H9 (cell line): ENCODE measurements at regions not wholly inside any gene's neighbourhood (a gene's known extent, or its start where the extent isn't known, plus 50 kb on each side); places are given as distances from the start of the nearest gene placed in this dataset.

ENCODE experiments used
- DNase-seq: peaks from one replicate; pipeline ENCODE4 v3.0.0-alpha.2; 2017
- H2AFZ ChIP-seq: one replicate; pipeline ENCODE4 v1.6.1; 2013; ENCODE audit warnings: mild to moderate bottlenecking, low read length, control low read depth, moderate library complexity
- H2AK5ac ChIP-seq: 2 replicates; pipeline ENCODE4 v1.6.1; 2013; ENCODE audit warnings: low read length, control low read depth, mixed read lengths; ENCODE audit not compliant: insufficient read length
- H2BK120ac ChIP-seq: one replicate; pipeline ENCODE4 v1.6.1; 2013; ENCODE audit warnings: low read depth, mild to moderate bottlenecking, low read length, control low read depth, inconsistent platforms; ENCODE audit not compliant: poor library complexity, severe bottlenecking
- H2BK12ac ChIP-seq: 2 replicates; pipeline ENCODE4 v1.6.1; 2013; ENCODE audit warnings: low read length, control low read depth, mixed read lengths, low read depth; ENCODE audit not compliant: insufficient read length
- H2BK15ac ChIP-seq: 2 replicates; pipeline ENCODE4 v1.6.1; 2013; ENCODE audit warnings: low read depth, low read length, control low read depth
- H2BK20ac ChIP-seq: one replicate; pipeline ENCODE4 v1.6.1; 2013; ENCODE audit warnings: low read depth, mild to moderate bottlenecking, low read length, control low read depth, inconsistent platforms; ENCODE audit not compliant: poor library complexity, severe bottlenecking
- H2BK5ac ChIP-seq: 2 replicates; pipeline ENCODE4 v1.6.1; 2013; ENCODE audit warnings: low read length, control low read depth, mixed read lengths; ENCODE audit not compliant: insufficient read length
- H3K14ac ChIP-seq: 2 replicates; pipeline ENCODE4 v1.6.1; 2013; ENCODE audit warnings: low read length, control low read depth; ENCODE audit not compliant: insufficient read depth
- H3K18ac ChIP-seq: 2 replicates; pipeline ENCODE4 v1.6.1; 2013; ENCODE audit warnings: low read depth, mild to moderate bottlenecking, mixed read lengths, low read length, control low read depth; ENCODE audit not compliant: insufficient read length
- H3K23ac ChIP-seq: 2 replicates; pipeline ENCODE4 v1.6.1; 2013; ENCODE audit warnings: low read length, control low read depth, mixed read lengths, low read depth; ENCODE audit not compliant: insufficient read length
- H3K23me2 ChIP-seq: 2 replicates; pipeline ENCODE4 v1.6.1; 2013; ENCODE audit warnings: low read depth, mild to moderate bottlenecking, mixed read lengths, low read length, control low read depth; ENCODE audit not compliant: insufficient read length, poor library complexity, severe bottlenecking
- H3K27ac ChIP-seq: 2 replicates; pipeline ENCODE4 v1.5.1; 2013; ENCODE audit warnings: low read length, control low read depth, mixed read lengths, low read depth; ENCODE audit not compliant: insufficient read length
- H3K27me3 ChIP-seq: 2 replicates; pipeline ENCODE4 v1.6.1; 2013; ENCODE audit warnings: low read length, control low read depth, inconsistent platforms; ENCODE audit not compliant: insufficient read depth
- H3K4ac ChIP-seq: 2 replicates; pipeline ENCODE4 v1.6.1; 2013; ENCODE audit warnings: low read depth, mild to moderate bottlenecking, control low read depth, inconsistent platforms, low read length, moderate library complexity
- H3K4me1 ChIP-seq: 2 replicates; pipeline ENCODE4 v1.6.1; 2013; ENCODE audit warnings: low read length, control low read depth, inconsistent platforms; ENCODE audit not compliant: insufficient read depth
- H3K4me2 ChIP-seq: 2 replicates; pipeline ENCODE4 v1.6.1; 2013; ENCODE audit warnings: low read length, control low read depth, mixed read lengths; ENCODE audit not compliant: insufficient read length, insufficient read depth
- H3K56ac ChIP-seq: 2 replicates; pipeline ENCODE4 v1.6.1; 2013; ENCODE audit warnings: low read depth, mild to moderate bottlenecking, mixed read lengths, low read length, control low read depth; ENCODE audit not compliant: insufficient read length
- H3K79me1 ChIP-seq: 2 replicates; pipeline ENCODE4 v1.6.1; 2013; ENCODE audit warnings: low read depth, mild to moderate bottlenecking, moderate library complexity, low read length, control low read depth, inconsistent platforms; ENCODE audit not compliant: insufficient read depth, poor library complexity, severe bottlenecking
- H3K79me2 ChIP-seq: 2 replicates; pipeline ENCODE4 v1.6.1; 2013; ENCODE audit warnings: low read length, control low read depth, inconsistent platforms; ENCODE audit not compliant: insufficient read depth
- H3K9ac ChIP-seq: 2 replicates; pipeline ENCODE4 v1.6.1; 2013; ENCODE audit warnings: low read length, control low read depth, mixed read lengths; ENCODE audit not compliant: insufficient read length; ENCODE audit errors: extremely low read depth
- H3K9me3 ChIP-seq: one replicate; pipeline ENCODE4 v1.6.1; 2013; ENCODE audit warnings: low read depth, low read length, inconsistent platforms; ENCODE audit not compliant: control insufficient read depth
- H3T11ph ChIP-seq: one replicate; pipeline ENCODE4 v1.6.1; 2013; ENCODE audit warnings: mild to moderate bottlenecking, low read length, control low read depth, inconsistent platforms
- H4K20me1 ChIP-seq: one replicate; pipeline ENCODE4 v1.6.1; 2013; ENCODE audit not compliant: control insufficient read depth, insufficient read length, insufficient read depth
- H4K5ac ChIP-seq: 2 replicates; pipeline ENCODE4 v1.6.1; 2013; ENCODE audit warnings: low read depth, mild to moderate bottlenecking, mixed read lengths, low read length, control low read depth; ENCODE audit not compliant: insufficient read length
- H4K8ac ChIP-seq: replicated peaks from 2 replicates; pipeline ENCODE4 v1.6.1; 2013; ENCODE audit warnings: low read length, control low read depth, mixed read lengths, low read depth; ENCODE audit not compliant: insufficient read length
- H4K91ac ChIP-seq: 2 replicates; pipeline ENCODE4 v1.6.1; 2013; ENCODE audit warnings: low read depth, mild to moderate bottlenecking, moderate library complexity, mixed read lengths, low read length, control low read depth; ENCODE audit not compliant: insufficient read length
- H3K27ac Mint-ChIP-seq, 3 experiments: 2 replicates in 2 of 3; 3 replicates in 1 of 3; pipeline ENCODE4 v1.8.0; 2020 to 2021; ENCODE audit warnings: mixed read lengths in 3 of 3, mild to moderate bottlenecking in 1 of 3, moderate library complexity in 1 of 3
- H3K27me3 Mint-ChIP-seq: 2 replicates; pipeline ENCODE4 v1.8.0; 2021; ENCODE audit warnings: low read depth, mild to moderate bottlenecking, moderate library complexity, mixed read lengths
- H3K36me3 Mint-ChIP-seq, 3 experiments: 2 replicates in 2 of 3; 3 replicates in 1 of 3; pipeline ENCODE4 v1.8.0; 2020 to 2021; ENCODE audit warnings: low read depth in 3 of 3, mixed read lengths in 3 of 3; ENCODE audit not compliant: insufficient read depth in 1 of 3
- H3K4me1 Mint-ChIP-seq, 2 experiments: 2 replicates each; pipeline ENCODE4 v1.8.0; 2020; ENCODE audit warnings: mixed read lengths in 2 of 2
- H3K4me3 Mint-ChIP-seq, 2 experiments: 2 replicates in 1 of 2; 3 replicates in 1 of 2; pipeline ENCODE4 v1.8.0; 2020 to 2021; ENCODE audit warnings: mild to moderate bottlenecking in 2 of 2, mixed read lengths in 2 of 2, moderate library complexity in 1 of 2
- H3K9me3 Mint-ChIP-seq, 2 experiments: 2 replicates in 1 of 2; 3 replicates in 1 of 2; pipeline ENCODE4 v1.8.0; 2020; ENCODE audit warnings: mild to moderate bottlenecking in 2 of 2, mixed read lengths in 2 of 2, moderate library complexity in 1 of 2
- CTCF ChIP-seq: fragments of 200-600 bp; sonication (generic); conservative IDR thresholded peaks from 3 replicates; pipeline ENCODE4 v1.8.0; 2021; ENCODE audit warnings: antibody characterized with exemption, mild to moderate bottlenecking
- WGBS: extraction: QIAGEN DNeasy Blood & Tissue Kit; methylation state at CpG from one replicate; pipeline ENCODE4 v1.1.7; 2013; ENCODE audit warnings: missing lambda C conversion rate, low lambda C conversion rate, mixed read lengths; ENCODE audit not compliant: insufficient read length; ENCODE audit errors: extremely low coverage; 5-methylcytosine and 5-hydroxymethylcytosine counted together

- Histone ChIP-seq H3K18ac (no peak overlapping the region), H3K9me3 (no peaks in the 10 kb centered on the region), H3K27ac (no peak overlapping the region), H3K79me1 (no peaks in the 10 kb centered on the region), H3T11ph (no peak overlapping the region), H2BK120ac (no peak overlapping the region), H3K4ac (no peak overlapping the region), H2AFZ (no peak overlapping the region), H3K9ac (no peak overlapping the region), H4K20me1 (no peaks in the 10 kb centered on the region), H2BK5ac (no peak overlapping the region), H3K79me2 (no peaks in the 10 kb centered on the region), H2AK5ac (no peak overlapping the region), H4K8ac (no peak overlapping the region), H3K4me1 (no peaks in the 10 kb centered on the region), H4K5ac (no peak overlapping the region), H3K27me3 (no peaks in the 10 kb centered on the region), H3K4me2 (no peak overlapping the region), H3K14ac (peak overlapping the region; percentile 25; the same call in 1 of the 2 replicates), H3K23ac (no peak overlapping the region), H3K56ac (no peak overlapping the region), H3K23me2 (no peaks in the 10 kb centered on the region), H4K91ac (no peak overlapping the region), H2BK20ac (no peak overlapping the region), H2BK15ac (no peak overlapping the region), H2BK12ac (no peak overlapping the region)
- H3K4me3 Mint-ChIP-seq, result no peak overlapping the region
- no peak overlapping the region for H3K27ac Mint-ChIP-seq
- H3K36me3 Mint-ChIP-seq, result peaks cover under 1 to 7% (median 2%) of the 10 kb centered on the region in 3 experiments; a peak in 5 of 7 replicates
- peaks cover 8 to 13% of the 10 kb centered on the region in 2 experiments for H3K4me1 Mint-ChIP-seq
- H3K27me3 Mint-ChIP-seq, result peaks cover 2% of the 10 kb centered on the region
- DNase-seq, result no peak
- WGBS, result no CpG with 5 or more reads among the region's 25 CpGs
- H3K9me3 Mint-ChIP-seq, result peaks cover 10 to 11% of the 10 kb centered on the region in 2 experiments
- no peak for TF ChIP-seq CTCF
Measured at GRCh38 chr22:48825802-48826520, 1001.7 kb downstream of the BRD1 start.
